CD14-positive monocyte (primary cell): ENCODE measurements at regions not wholly inside any gene's neighbourhood (a gene's known extent, or its start where the extent isn't known, plus 50 kb on each side); places are given as distances from the start of the nearest gene placed in this dataset.

Experiments used
- DNase-seq, 3 donors: peaks; one replicate each; pipeline ENCODE4 v3.0.0-alpha.2; 2011 to 2022
- H2AFZ ChIP-seq: 2 replicates; pipeline ENCODE4 v1.6.0; 2012; ENCODE audit warnings: mild to moderate bottlenecking, low read depth, low read length, inconsistent platforms; ENCODE audit not compliant: insufficient read depth, poor library complexity, severe bottlenecking
- H3K27ac ChIP-seq, 2 donors: 1 replicate in 1 of 2; 2 replicates in 1 of 2; pipeline ENCODE4 v1.5.1; 2012 to 2013; ENCODE audit warnings: low read length in 2 of 2, control low read depth in 1 of 2, inconsistent platforms in 1 of 2, low read depth in 1 of 2, mild to moderate bottlenecking in 1 of 2
- H3K27me3 ChIP-seq, 2 donors: one replicate each; pipeline versions ENCODE4 v1.6.0 to v1.6.1; 2011 to 2013; ENCODE audit warnings: low read length in 2 of 2; ENCODE audit not compliant: control insufficient read depth in 2 of 2, insufficient read depth in 2 of 2
- H3K36me3 ChIP-seq, 2 donors: replicated peaks in 1 of 2; 1 replicate in 1 of 2; 2 replicates in 1 of 2; pipeline versions ENCODE4 v1.5.1 to v1.6.1; 2012 to 2013; ENCODE audit warnings: low read length in 2 of 2, control low read depth in 1 of 2, inconsistent platforms in 1 of 2, mild to moderate bottlenecking in 1 of 2; ENCODE audit not compliant: insufficient read depth in 2 of 2, control insufficient read depth in 1 of 2
- H3K4me1 ChIP-seq, 2 donors: 1 replicate in 1 of 2; 2 replicates in 1 of 2; pipeline versions ENCODE4 v1.5.1 to v1.6.1; 2012 to 2013; ENCODE audit warnings: low read length in 2 of 2, control low read depth in 1 of 2, inconsistent platforms in 1 of 2, mild to moderate bottlenecking in 1 of 2, moderate library complexity in 1 of 2; ENCODE audit not compliant: insufficient read depth in 2 of 2, control insufficient read depth in 1 of 2
- H3K4me2 ChIP-seq: replicated peaks from 2 replicates; pipeline ENCODE3; 2012; ENCODE audit warnings: low read length, moderate library complexity, mild to moderate bottlenecking; ENCODE audit not compliant: poor library complexity, severe bottlenecking; ENCODE audit errors: extremely low read depth
- H3K4me3 ChIP-seq, 3 experiments: fragments of 200-600 bp in 1 of 3; sonication (generic) in 1 of 3; replicated peaks in 1 of 3; 1 replicate in 2 of 3; 2 replicates in 1 of 3; pipeline ENCODE4 v1.5.1; 2011 to 2013; ENCODE audit warnings: low read length in 3 of 3, mild to moderate bottlenecking in 3 of 3, control low read depth in 2 of 3, low read depth in 2 of 3, inconsistent platforms in 1 of 3, moderate library complexity in 1 of 3
- H3K79me2 ChIP-seq: 2 replicates; pipeline ENCODE4 v1.6.0; 2012; ENCODE audit warnings: mild to moderate bottlenecking, control low read depth, inconsistent platforms, low read length, moderate library complexity; ENCODE audit not compliant: insufficient read depth
- H3K9ac ChIP-seq: 2 replicates; pipeline ENCODE4 v1.6.0; 2017; ENCODE audit warnings: low read length, mild to moderate bottlenecking; ENCODE audit not compliant: insufficient read depth, poor library complexity, severe bottlenecking
- H3K9me3 ChIP-seq, 2 donors: replicated peaks in 1 of 2; 1 replicate in 1 of 2; 2 replicates in 1 of 2; pipeline versions ENCODE4 v1.5.1 to v1.6.1; 2012 to 2013; ENCODE audit warnings: low read length in 2 of 2, control low read depth in 1 of 2; ENCODE audit not compliant: control insufficient read depth in 1 of 2, insufficient read depth in 1 of 2
- H4K20me1 ChIP-seq: 2 replicates; pipeline ENCODE4 v1.6.0; 2012; ENCODE audit warnings: mild to moderate bottlenecking, low read length, control low read depth, moderate library complexity; ENCODE audit not compliant: insufficient read depth
- H3K27ac Mint-ChIP-seq, 7 donors: one replicate each; pipeline ENCODE4 v1.8.0; 2020; ENCODE audit warnings: mild to moderate bottlenecking in 7 of 7, mixed read lengths in 7 of 7, moderate library complexity in 6 of 7, inconsistent platforms in 2 of 7
- H3K27me3 Mint-ChIP-seq, 3 donors: one replicate each; pipeline ENCODE4 v1.8.0; 2021 to 2022; ENCODE audit warnings: low read depth in 3 of 3, mild to moderate bottlenecking in 3 of 3, mixed read lengths in 3 of 3, moderate library complexity in 3 of 3, inconsistent platforms in 1 of 3
- H3K36me3 Mint-ChIP-seq, 2 donors: one replicate each; pipeline ENCODE4 v1.8.0; 2020; ENCODE audit warnings: mixed read lengths in 2 of 2, inconsistent platforms in 1 of 2, mild to moderate bottlenecking in 1 of 2
- H3K4me1 Mint-ChIP-seq: one replicate; pipeline ENCODE4 v1.8.0; 2020; ENCODE audit warnings: mild to moderate bottlenecking, mixed read lengths
- H3K4me3 Mint-ChIP-seq, 2 donors: one replicate each; pipeline ENCODE4 v1.8.0; 2020; ENCODE audit warnings: mild to moderate bottlenecking in 2 of 2, mixed read lengths in 2 of 2, moderate library complexity in 1 of 2
- H3K9me3 Mint-ChIP-seq, 7 donors: one replicate each; pipeline ENCODE4 v1.8.0; 2020 to 2022; ENCODE audit warnings: mixed read lengths in 7 of 7, mild to moderate bottlenecking in 6 of 7, moderate library complexity in 6 of 7, inconsistent platforms in 2 of 7
- CTCF ChIP-seq: fragments of 200-600 bp; IDR thresholded peaks from one replicate; pipeline ENCODE4 v1.8.0; 2022; ENCODE audit warnings: antibody characterized with exemption, mild to moderate bottlenecking
- WGBS: methylation state at CpG from one replicate; pipeline ENCODE4 v1.1.5; 2013; ENCODE audit warnings: missing lambda C conversion rate; ENCODE audit not compliant: insufficient coverage; 5-methylcytosine and 5-hydroxymethylcytosine counted together
- intact Hi-C, 2 donors: fragments of 100-400 bp; cut with micrococcal nuclease; formaldehyde crosslinking; loops; one replicate each; pipeline versions ENCODE4 v1.15.0 to v1.15.1; 2023

GRCh38 chr10:8242295-8242872, 187.9 kb downstream of the GATA3 start:
- Mint-ChIP-seq H3K36me3 (no peaks in the 10 kb centered on the region), H3K4me1 (peaks cover 4% of the 10 kb centered on the region), H3K27me3 (peaks cover 2 to 10% (median 6%) of the 10 kb centered on the region in 3 donors), H3K9me3 (peaks cover 0 to 4% (median 0%) of the 10 kb centered on the region in 7 donors), H3K4me3 (no peak overlapping the region), H3K27ac (peak overlapping the region in 1 of 7 donors; percentile 54)
- H4K20me1 ChIP-seq: no peaks in the 10 kb centered on the region
- no peaks in the 10 kb centered on the region for H3K27me3 ChIP-seq
- DNase-seq: no peak
- intact Hi-C loops: no loop called here
- no peak overlapping the region for H3K4me3 ChIP-seq
- H3K9ac ChIP-seq: no peak overlapping the region
- H2AFZ ChIP-seq: no peak overlapping the region
- no peaks in the 10 kb centered on the region for H3K79me2 ChIP-seq
- H3K27ac ChIP-seq: no peak overlapping the region
- no peaks in the 10 kb centered on the region for H3K36me3 ChIP-seq
- no peak overlapping the region for H3K4me2 ChIP-seq
- no peaks in the 10 kb centered on the region for H3K4me1 ChIP-seq
- 86% methylated on average over 4 of the region's 8 CpGs for WGBS
- no peak for TF ChIP-seq CTCF
- H3K9me3 ChIP-seq: peaks cover 0 to 8% of the 10 kb centered on the region in 2 donors

- no peaks in the 10 kb centered on the region for H3K36me3 Mint-ChIP-seq
- no peaks in the 10 kb centered on the region for H3K36me3 ChIP-seq
- peaks cover 0 to 10% of the 10 kb centered on the region in 2 donors for H3K9me3 ChIP-seq
- H3K79me2 ChIP-seq: no peaks in the 10 kb centered on the region
- H3K27ac ChIP-seq: no peak overlapping the region
- no peaks in the 10 kb centered on the region for H3K27me3 ChIP-seq
- no peak overlapping the region for H3K4me2 ChIP-seq
- intact Hi-C loops: no loop called here
- no peak overlapping the region for H2AFZ ChIP-seq
- H4K20me1 ChIP-seq: no peaks in the 10 kb centered on the region
- H3K4me1 Mint-ChIP-seq: no peaks in the 10 kb centered on the region
- no peak overlapping the region for H3K27ac Mint-ChIP-seq
- no peak overlapping the region for H3K4me3 ChIP-seq
- H3K9me3 Mint-ChIP-seq: peaks cover 0 to 12% (median 3%) of the 10 kb centered on the region in 7 donors
- H3K4me1 ChIP-seq: no peaks in the 10 kb centered on the region
- no peak overlapping the region for H3K9ac ChIP-seq
- H3K27me3 Mint-ChIP-seq: peaks cover 0 to 5% (median 2%) of the 10 kb centered on the region in 3 donors
- WGBS: 0% methylated on average over 3 of the region's 8 CpGs
- DNase-seq: no peak
- no peak overlapping the region for H3K4me3 Mint-ChIP-seq
- no peak for TF ChIP-seq CTCF
Observed at GRCh38 chr10:8245131-8245813, 190.8 kb downstream of the GATA3 start.
